Colon (tissue), 2 donors: ENCODE measurements at regions not wholly inside any gene's neighbourhood (a gene's known extent, or its start where the extent isn't known, plus 50 kb on each side); places are given as distances from the start of the nearest gene placed in this dataset.

Source experiments
- FAIRE-seq: peaks from 2 replicates; lab custom pipeline; 2012; peaks lifted over from hg19 to GRCh38; lab: Jason Lieb, UNC
- donor health status: control.
- donor health status: control.

GRCh38 chr2:204049635-204050034 lies 113.1 kb downstream of the ICOS start:
- no peak for FAIRE-seq

DNA sequence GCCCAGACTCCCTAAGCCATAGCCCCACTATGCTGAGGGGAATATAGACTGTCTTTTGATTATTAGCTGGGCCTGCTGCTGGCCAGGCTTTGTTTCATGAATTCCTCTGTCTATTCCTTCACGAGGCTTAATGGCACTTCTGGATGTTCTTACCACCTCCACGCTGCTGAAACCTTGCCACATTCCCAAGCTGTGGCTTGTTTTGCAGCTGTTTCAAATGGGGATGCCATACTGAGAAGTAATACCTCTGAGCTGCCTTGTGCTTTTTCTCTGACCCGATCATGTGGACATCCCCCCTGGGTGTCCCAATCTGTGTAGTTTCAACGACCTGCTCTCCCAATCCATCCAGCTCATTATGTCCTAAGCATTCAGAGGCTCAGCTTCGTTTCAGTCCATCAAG lies 114.1 kb downstream of the ICOS start:
- FAIRE-seq, result no peak

GRCh38 chr2:204051476-204051875 lies 114.9 kb downstream of the ICOS start:
- FAIRE-seq, result no peak

DNA sequence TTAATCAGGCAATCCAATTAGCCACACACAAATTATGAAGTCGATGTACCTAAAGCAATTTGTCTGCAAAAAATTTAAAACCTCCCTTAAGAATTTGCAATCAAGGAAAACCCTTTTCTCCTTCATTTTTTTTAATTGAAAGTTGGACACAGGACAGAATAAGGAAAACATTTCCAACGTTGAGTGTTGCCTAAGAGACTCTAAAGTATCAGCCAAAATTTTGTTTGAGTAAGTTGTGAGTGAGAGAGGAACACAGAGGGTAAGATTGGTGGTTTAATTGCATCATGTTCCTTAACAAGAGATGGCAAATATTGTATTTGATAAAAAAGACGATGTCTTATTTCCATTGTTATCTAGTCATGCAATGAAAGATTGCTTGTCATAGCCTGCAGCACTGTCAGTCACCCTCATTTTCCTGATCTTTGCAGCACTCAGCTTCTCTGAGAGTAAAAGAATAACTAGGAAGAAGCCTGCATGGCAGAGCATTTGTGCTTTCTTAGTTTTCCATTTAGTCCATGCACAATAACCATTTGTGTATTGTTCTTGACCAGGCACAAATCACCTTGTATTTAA lies 115.5 kb downstream of the ICOS start:
- no peak for FAIRE-seq

- no peak for FAIRE-seq
Observed at GRCh38 chr2:204059016-204059415, 122.5 kb downstream of the ICOS start.

DNA sequence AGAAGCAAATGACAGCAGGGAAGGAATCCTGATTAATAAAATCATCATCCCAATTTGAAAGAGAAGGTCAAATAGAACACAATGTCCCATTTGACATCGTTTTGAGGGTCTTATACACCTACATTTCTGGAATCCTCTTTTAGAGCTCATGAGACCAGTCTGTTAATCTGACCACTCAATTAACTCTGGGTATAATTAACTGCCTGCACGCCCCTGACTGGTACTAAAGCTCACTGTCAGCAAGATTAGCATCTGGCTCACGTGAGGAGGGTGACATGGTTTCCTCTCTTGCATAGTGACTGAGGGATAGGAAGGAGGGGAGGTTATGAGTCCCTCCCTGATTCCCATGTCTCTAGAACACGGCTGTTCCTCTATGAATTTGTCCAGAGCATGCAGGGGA lies 124.3 kb downstream of the ICOS start:
- FAIRE-seq, result no peak

- no peak for FAIRE-seq
Observed at GRCh38 chr2:204061241-204061640, 124.7 kb downstream of the ICOS start.

- no peak for FAIRE-seq
Observed at GRCh38 chr2:204064119-204064518, 127.6 kb downstream of the ICOS start.

DNA sequence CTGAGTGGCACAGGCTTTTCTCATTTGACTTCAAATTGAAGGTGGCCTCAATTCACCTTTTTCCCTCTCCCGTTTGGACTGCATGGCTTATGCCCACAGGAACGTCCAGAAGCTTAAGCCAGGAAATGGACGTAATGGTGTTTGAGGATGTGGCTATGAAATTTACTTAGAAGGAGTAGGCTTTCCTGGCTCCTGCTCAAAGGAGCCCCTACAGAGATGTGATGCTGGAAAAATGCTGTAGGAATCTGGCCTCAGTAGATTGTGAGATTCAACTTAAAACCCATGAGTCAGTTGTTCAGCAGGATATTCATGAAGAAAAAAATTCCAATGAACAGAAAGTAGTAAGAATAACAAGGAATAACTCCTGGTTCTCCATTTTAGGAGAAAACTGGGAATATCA lies 129.0 kb downstream of the ICOS start:
- FAIRE-seq, result no peak

DNA sequence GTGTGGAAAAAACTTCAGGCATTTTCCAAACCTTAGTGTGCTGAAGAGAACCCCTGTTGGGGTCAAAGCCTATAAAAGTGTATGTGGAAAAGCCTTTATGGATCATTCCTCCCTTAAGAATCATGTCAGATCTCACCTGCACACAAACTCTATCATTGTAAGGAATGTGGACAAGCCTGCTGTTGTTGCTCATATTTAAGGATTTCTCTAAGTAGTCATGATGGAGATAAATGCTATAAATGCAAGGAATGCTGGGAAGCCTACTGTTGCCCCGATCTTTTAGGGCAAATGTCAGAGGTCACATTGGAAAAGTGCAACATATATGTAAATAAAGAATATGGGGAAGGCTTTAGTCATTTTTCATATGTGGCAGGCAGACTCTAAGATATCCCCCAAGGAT lies 129.5 kb downstream of the ICOS start:
- no peak for FAIRE-seq

GRCh38 chr2:204069804-204070203 lies 133.2 kb downstream of the ICOS start:
- no peak for FAIRE-seq

DNA sequence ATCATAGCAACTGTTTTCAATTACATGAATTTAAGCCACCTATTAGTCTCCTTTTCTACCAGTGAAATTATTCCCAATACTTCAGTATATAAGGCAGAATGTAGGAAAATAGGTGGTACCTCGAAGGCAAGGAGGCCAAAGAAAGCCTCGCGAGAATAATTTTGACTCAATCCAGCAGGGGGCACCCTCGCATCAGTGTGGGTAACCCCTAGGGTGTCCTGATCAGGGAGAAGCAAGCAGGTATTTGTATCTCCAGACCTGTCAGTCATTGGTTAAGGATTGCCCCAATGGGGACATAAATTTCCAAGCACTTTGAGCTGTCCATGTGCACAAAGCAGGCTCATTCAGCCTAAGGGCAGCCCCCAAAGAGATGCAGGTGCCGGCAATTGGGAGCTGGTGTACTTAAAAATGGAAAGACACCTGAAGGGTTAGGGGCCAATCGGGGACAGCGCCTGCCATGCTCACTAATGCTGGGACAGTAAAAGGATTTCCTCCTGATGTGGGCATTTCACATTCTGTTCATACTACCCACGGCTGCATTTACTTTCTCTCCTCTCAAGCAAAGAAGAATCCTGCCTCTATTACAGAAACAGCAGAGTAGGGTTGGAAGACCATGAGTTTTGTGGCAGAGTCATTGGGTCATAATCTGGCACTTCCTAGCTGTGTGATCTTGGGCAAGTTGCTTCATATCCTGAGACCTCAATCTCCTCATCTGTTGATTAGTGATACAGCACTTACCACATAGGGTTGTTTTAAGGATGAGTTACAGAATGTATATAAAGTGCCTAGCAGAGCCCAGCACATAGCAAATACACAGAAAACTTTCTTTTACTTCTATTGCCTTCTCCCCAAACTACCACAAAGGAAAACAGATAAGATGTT lies 136.1 kb downstream of the ICOS start:
- FAIRE-seq, result no peak

DNA sequence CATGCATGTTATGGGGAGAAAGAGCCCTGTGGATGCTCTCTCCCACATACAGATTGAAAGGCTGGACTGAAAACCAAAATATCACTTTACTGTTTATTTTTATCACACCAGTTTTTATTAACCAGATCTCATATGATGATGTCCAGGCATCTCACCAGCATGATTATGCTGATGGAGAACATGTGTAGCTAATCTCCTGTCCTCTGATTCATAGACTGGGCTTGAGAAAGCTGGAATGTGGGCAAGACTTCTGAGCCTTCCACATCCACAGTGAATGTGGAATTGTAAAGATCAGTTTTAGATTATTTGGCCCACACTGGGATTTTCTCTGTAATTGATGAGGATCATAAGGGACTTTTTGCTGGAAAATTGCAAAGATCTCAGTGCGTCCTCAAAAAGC lies 137.9 kb downstream of the ICOS start:
- FAIRE-seq, result no peak

DNA sequence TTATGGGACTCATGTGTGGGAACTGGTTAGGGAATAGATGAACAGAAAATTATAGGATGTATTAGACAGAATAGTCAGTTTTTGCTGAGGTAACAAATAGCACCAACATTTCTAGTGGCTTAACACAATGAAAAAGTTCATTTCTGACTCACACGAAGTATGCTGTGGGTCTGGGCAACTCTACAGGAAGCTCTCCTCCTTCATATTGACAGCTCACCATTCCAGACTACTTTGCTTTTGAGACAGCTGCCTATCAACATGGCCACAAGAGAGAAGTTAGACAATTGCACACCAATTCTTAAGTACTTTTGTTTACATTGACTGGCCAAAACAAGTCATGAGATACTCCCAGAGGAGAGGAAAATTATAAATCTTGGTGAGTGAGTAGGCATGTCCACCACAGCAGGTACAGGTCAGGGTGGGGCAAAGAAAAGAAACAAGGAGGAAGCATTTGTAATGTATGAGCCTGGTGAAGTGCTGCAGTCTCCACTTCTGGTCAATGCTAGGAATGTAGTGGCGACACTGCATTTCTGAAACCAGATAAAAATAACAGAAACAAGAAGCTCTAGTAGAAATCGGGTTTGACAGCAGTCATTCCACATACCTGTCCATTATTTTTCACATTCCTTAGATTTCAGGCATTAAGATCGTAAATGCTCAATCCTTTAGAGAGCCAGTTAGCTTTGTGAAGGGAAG lies 141.6 kb downstream of the ICOS start:
- FAIRE-seq, result no peak

GRCh38 chr2:204081487-204082425 lies 145.2 kb downstream of the ICOS start:
- FAIRE-seq, result no peak

GRCh38 chr2:204086167-204086566 lies 149.6 kb downstream of the ICOS start:
- no peak for FAIRE-seq

- no peak for FAIRE-seq
Observed at GRCh38 chr2:204089105-204089504, 152.5 kb downstream of the ICOS start.

DNA sequence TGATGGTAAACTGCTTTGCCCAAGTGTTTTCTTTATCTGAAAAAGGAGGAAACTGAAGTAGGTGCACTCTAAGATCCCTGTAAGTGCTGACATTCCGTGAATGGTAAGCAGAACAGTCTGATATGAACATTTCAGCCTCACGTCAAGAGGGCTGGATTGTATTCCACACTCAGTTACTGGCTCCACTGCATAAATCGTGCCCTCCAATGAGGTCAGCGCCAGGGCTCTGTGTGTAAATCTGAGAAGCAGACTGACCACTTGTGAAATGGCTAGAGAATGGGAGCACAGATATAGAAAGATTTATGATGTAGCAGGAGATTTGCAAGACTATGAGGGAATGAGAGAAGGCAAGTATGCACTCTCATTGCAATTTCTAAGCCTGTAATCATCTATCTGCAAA lies 153.0 kb downstream of the ICOS start:
- no peak for FAIRE-seq

DNA sequence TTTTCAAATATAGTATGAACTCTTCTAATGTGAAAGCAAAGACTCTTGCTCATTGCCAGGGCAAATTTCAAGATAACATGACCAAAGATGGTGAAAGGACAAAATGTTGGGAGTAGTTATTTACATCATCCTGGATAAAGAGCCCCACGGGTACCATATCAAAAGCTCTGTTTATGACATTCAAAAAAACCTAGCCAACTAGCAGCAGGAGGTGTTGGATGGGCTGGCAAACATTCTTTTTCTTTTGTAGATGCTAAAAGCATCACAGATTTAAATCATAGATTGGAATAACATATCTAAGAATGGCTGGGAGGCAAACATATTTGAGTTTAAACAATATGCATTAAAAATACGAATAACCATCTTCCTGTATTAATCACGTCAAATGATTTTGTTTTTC lies 153.5 kb downstream of the ICOS start:
- no peak for FAIRE-seq

DNA sequence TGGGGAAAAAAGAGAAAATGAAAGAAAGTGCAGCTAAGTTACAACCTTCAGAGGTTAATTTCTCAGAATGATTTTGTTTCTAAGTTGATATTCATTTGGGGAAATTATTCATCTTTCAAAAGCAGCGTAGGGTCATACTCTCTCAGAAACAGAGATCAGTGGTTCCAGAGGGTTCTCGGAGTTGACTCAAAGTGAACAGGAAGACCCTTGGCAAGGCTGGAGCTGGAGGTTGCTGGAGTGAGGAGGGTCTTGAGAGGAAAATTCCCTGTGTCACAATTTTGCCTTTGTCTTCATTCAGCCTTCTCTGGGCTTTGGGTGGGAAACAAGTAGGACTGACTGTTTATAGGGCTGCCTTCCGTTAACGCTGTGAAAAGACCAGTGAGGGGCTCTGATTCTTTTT lies 168.2 kb downstream of the ICOS start:
- no peak for FAIRE-seq

- no peak for FAIRE-seq
Observed at GRCh38 chr2:204108330-204108751, 171.8 kb downstream of the ICOS start.

DNA sequence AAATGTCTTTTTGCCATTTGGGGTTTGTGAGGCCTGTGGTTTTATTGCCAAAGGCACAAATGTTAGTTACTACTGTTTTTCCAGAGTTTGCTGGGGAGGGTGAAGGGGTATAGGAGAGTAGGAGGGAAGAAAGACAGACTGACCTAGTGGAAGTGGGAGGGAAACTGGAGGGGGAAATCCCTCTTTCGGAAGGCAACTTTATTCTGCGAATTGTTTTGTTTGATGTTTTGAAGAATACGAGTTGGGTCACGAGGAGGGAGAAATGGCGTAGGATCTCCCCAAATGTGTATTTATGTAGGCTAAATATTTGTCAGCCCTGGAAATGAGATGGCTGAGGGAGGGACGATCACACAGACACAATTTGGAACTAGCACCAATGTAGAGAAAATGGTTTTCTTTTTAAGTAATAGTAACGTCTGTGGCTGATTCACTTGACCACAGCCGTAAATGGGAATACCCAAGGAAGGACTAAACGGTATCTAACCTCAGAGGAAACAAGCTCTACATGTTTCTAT lies 172.3 kb downstream of the ICOS start:
- FAIRE-seq, result no peak
